A549 (cell line): ENCODE measurements at regions not wholly inside any gene's neighbourhood (a gene's known extent, or its start where the extent isn't known, plus 50 kb on each side); places are given as distances from the start of the nearest gene placed in this dataset.
A peak's percentile ranks its signal among the peaks of the same experiment; 100 is the strongest.

Experiments used
- ATAC-seq, 2 experiments: fragments of 200-7000 bp in 1 of 2; fragments of >200 bp in 1 of 2; cut with Nextera tagmentation in 1 of 2; cut with Tn5 transposase in 1 of 2; 3 replicates each; pipeline versions ENCODE4 v1.8.0 to v1.9.1; 2018 to 2020; ENCODE audit warnings: mild to moderate bottlenecking in 1 of 2, moderate library complexity in 1 of 2
- CTCF ChIA-PET: fragments of 300-600 bp; sonication (Branson Sonifier 250); formaldehyde crosslinking; extraction: SDS; loops from one replicate; lab custom pipeline; 2021; ENCODE audit warnings: antibody characterized with exemption, inconsistent platforms; lab: Yijun Ruan, JAX
- POLR2A ChIA-PET: fragments of 350-600 bp; formaldehyde crosslinking; extraction: SDS; loops from one replicate; lab custom pipeline; 2021; ENCODE audit warnings: antibody characterized with exemption, inconsistent platforms; lab: Yijun Ruan, JAX
- DNase-seq, 2 experiments: peaks; one replicate each; pipeline versions ENCODE4 v3.0.0 to v3.0.0-alpha.2; 2011 to 2016; ENCODE audit warnings: low read depth in 1 of 2, low spot score in 1 of 2
- FAIRE-seq: peaks from 2 replicates; lab custom pipeline; 2011; peaks lifted over from hg19 to GRCh38; lab: Jason Lieb, UNC
- H3K27ac ChIP-seq, 2 experiments: fragments of >200 bp; sonication (Bioruptor Twin); formaldehyde crosslinking; 3 replicates each; pipeline ENCODE4 v1.5.1; 2016 to 2017
- H3K4me1 ChIP-seq: fragments of >200 bp; sonication (Bioruptor Twin); formaldehyde crosslinking; 3 replicates; pipeline ENCODE4 v1.6.1; 2016
- H3K4me2 ChIP-seq: fragments of >200 bp; sonication (Bioruptor Twin); formaldehyde crosslinking; 3 replicates; pipeline ENCODE4 v1.6.1; 2016
- H3K4me3 ChIP-seq: fragments of >200 bp; sonication (Bioruptor Twin); formaldehyde crosslinking; 3 replicates; pipeline ENCODE4 v1.5.1; 2016
- H3K9me3 ChIP-seq: fragments of >200 bp; sonication (Bioruptor Twin); formaldehyde crosslinking; 3 replicates; pipeline ENCODE4 v1.6.1; 2016
- CBX2 ChIP-seq: fragments of 200-600 bp; sonication (generic); IDR thresholded peaks from 2 replicates; pipeline ENCODE4 v1.6.1; 2016; ENCODE audit warnings: low read depth, mild to moderate bottlenecking, borderline replicate concordance
- CHD2 ChIP-seq: fragments of 150-350 bp; IDR thresholded peaks from 2 replicates; pipeline ENCODE4 v1.6.1; 2014; ENCODE audit warnings: low read length; ENCODE audit not compliant: partially characterized antibody
- EHF ChIP-seq: fragments of 250-450 bp; sonication (Bioruptor Pico); IDR thresholded peaks from 2 replicates; pipeline ENCODE4 v1.5.0; 2020; ENCODE audit warnings: mild to moderate bottlenecking
- FOSB ChIP-seq: fragments of 250-450 bp; sonication (Bioruptor Pico); IDR thresholded peaks from 2 replicates; pipeline ENCODE4 v1.5.0; 2020; ENCODE audit warnings: mild to moderate bottlenecking, moderate library complexity
- FOSL2 ChIP-seq, 2 experiments: fragments of 450-650 bp in 1 of 2; fragments of >200 bp in 1 of 2; sonication (Bioruptor Twin) in 1 of 2; formaldehyde crosslinking; IDR thresholded peaks; 2 replicates each; pipeline versions ENCODE4 v1.5.0 to v1.6.1; 2016 to 2020; ENCODE audit warnings: mild to moderate bottlenecking in 1 of 2, moderate library complexity in 1 of 2
- FOXS1 ChIP-seq: fragments of 250-450 bp; sonication (Bioruptor Pico); IDR thresholded peaks from 2 replicates; pipeline ENCODE4 v1.5.0; 2020; ENCODE audit warnings: mild to moderate bottlenecking, moderate library complexity
- GATA3 ChIP-seq: IDR thresholded peaks from 2 replicates; pipeline ENCODE4 v1.6.1; 2012; ENCODE audit warnings: borderline replicate concordance
- HEYL ChIP-seq: fragments of 250-450 bp; sonication (Bioruptor Pico); IDR thresholded peaks from 2 replicates; pipeline ENCODE4 v1.8.0; 2021; ENCODE audit warnings: mild to moderate bottlenecking, moderate library complexity
- HOXB13 ChIP-seq: fragments of 250-450 bp; sonication (Bioruptor Pico); IDR thresholded peaks from 2 replicates; pipeline ENCODE4 v1.5.0; 2020; ENCODE audit warnings: low read depth, mild to moderate bottlenecking, moderate library complexity
- JUNB ChIP-seq: fragments of >200 bp; sonication (Bioruptor Twin); formaldehyde crosslinking; IDR thresholded peaks from 2 replicates; pipeline ENCODE4 v1.6.1; 2016
- KDM1A ChIP-seq: fragments of 200-600 bp; sonication (generic); IDR thresholded peaks from 2 replicates; pipeline ENCODE4 v1.6.1; 2016; ENCODE audit warnings: low read depth, mild to moderate bottlenecking
- MAFK ChIP-seq: fragments of 450-650 bp; IDR thresholded peaks from 2 replicates; pipeline ENCODE4 v1.6.1; 2014; ENCODE audit not compliant: partially characterized antibody
- NFE2L2 ChIP-seq: fragments of 150-350 bp; conservative IDR thresholded peaks from 2 replicates; pipeline ENCODE4 v1.6.1; 2014; ENCODE audit warnings: low read length
- NPAS2 ChIP-seq: fragments of 250-450 bp; sonication (Bioruptor Pico); IDR thresholded peaks from 2 replicates; pipeline ENCODE4 v1.8.0; 2022; ENCODE audit warnings: mild to moderate bottlenecking, moderate library complexity, borderline replicate concordance
- RCOR1 ChIP-seq: fragments of 150-350 bp; IDR thresholded peaks from 2 replicates; pipeline ENCODE4 v1.6.1; 2014; ENCODE audit warnings: antibody characterized with exemption, low read length, low read depth
- SMC3 ChIP-seq: fragments of >200 bp; sonication (Bioruptor Twin); formaldehyde crosslinking; IDR thresholded peaks from 3 replicates; pipeline ENCODE4 v1.6.1; 2018; ENCODE audit warnings: inconsistent platforms
- TFCP2L1 ChIP-seq: fragments of 250-450 bp; sonication (Bioruptor Pico); IDR thresholded peaks from 2 replicates; pipeline ENCODE4 v1.5.0; 2021; ENCODE audit warnings: mild to moderate bottlenecking
- TP53 ChIP-seq: fragments of 250-450 bp; sonication (Bioruptor Pico); IDR thresholded peaks from 2 replicates; pipeline ENCODE4 v1.5.0; 2021; ENCODE audit warnings: mild to moderate bottlenecking, moderate library complexity
- ZFP36 ChIP-seq: fragments of 450-650 bp; IDR thresholded peaks from 2 replicates; pipeline ENCODE4 v1.6.1; 2014; ENCODE audit warnings: borderline replicate concordance; ENCODE audit not compliant: partially characterized antibody
- ZNF302 ChIP-seq: fragments of 250-450 bp; sonication (Bioruptor Pico); IDR thresholded peaks from 2 replicates; pipeline ENCODE4 v1.9.0; 2021; ENCODE audit warnings: inconsistent platforms, mild to moderate bottlenecking, moderate library complexity
- WGBS: methylation state at CpG from one replicate; pipeline ENCODE4 v1.1.6; 2017; ENCODE audit errors: missing lambda C conversion rate; 5-methylcytosine and 5-hydroxymethylcytosine counted together
- TF ChIP-seq, protein P1 (sequence below): fragments of 250-450 bp; sonication (Bioruptor Pico); IDR thresholded peaks from 2 replicates; pipeline ENCODE4 v1.5.0; 2021; ENCODE audit warnings: mild to moderate bottlenecking, moderate library complexity, borderline replicate concordance
- TF ChIP-seq, protein P2 (sequence below): fragments of 250-450 bp; sonication (Bioruptor Pico); IDR thresholded peaks from 2 replicates; pipeline ENCODE4 v1.5.0; 2020; ENCODE audit warnings: low read depth, mild to moderate bottlenecking, moderate library complexity
- TF ChIP-seq, protein P3 (sequence below): IDR thresholded peaks from 2 replicates; pipeline ENCODE4 v1.6.1; 2012; ENCODE audit warnings: low read depth, borderline replicate concordance
- TF ChIP-seq, protein P4 (sequence below): fragments of >200 bp; sonication (Bioruptor Twin); formaldehyde crosslinking; IDR thresholded peaks from 3 replicates; pipeline ENCODE4 v1.6.1; 2016

DNA sequence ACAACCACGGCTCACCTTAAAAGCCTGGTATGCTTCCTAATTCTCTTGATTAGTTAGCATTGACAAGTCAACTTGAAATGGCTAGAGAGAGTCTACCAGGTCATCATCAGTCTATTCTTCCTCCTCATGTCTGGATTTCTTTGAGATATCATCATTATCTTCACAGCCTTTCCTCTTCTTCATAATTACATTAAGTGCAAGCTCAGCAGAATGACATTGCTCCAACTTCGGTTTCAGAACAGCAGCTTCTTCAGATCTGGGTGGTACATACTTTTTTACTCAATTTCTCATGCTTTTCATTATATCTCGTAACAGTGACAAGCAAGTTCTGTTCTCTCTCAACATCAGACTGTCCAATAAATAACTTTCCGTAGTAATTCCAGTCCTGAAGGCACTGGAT is 337.5 kb upstream of the TENM3 start:
- TF ChIP-seq CHD2 (no peak), MAFK (peak; percentile 85)
- TF ChIP-seq, all 56 proteins: peak for 1
- POLR2A ChIA-PET = no interaction called here
- Histone ChIP-seq H3K4me3 (no peak overlapping the region), H3K9me3 (no peaks in the 10 kb centered on the region), H3K4me2 (no peak overlapping the region), H3K4me1 (no peaks in the 10 kb centered on the region), H3K27ac (no peak overlapping the region)
- CTCF ChIA-PET = no interaction called here
- FAIRE-seq (no peak), ATAC-seq (no peak), DNase-seq (no peak)
- 24% methylated on average over 4 of the region's 4 CpGs for WGBS

DNA sequence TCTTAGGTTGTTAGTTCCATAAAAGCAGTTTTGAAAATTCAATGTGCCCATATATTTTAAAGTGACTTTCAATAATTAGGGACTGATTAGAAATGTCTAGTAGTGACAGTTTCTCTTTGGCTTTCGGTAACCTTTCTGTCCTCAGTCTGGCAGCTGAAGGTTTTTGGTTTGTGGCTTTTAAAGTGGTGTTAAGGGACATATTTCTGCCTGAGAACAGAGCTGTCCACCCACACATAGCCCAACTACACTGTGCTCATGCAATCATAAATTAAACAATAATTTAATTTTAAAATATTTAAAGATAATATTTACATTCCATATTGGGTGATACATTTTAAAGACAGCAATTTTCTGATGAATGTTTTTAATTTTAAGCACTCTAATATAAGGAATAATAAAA is 335.0 kb upstream of the TENM3 start:
- ChIA-PET CTCF (no interaction called here), POLR2A (no interaction called here)
- FAIRE-seq = no peak
- WGBS = 18% methylated on average over 1 of the region's 1 CpG
- Histone ChIP-seq H3K4me3 (no peak overlapping the region), H3K27ac (no peak overlapping the region), H3K4me2 (no peak overlapping the region), H3K9me3 (no peaks in the 10 kb centered on the region), H3K4me1 (no peaks in the 10 kb centered on the region)
- TF ChIP-seq TFCP2L1 (CRISPR knock-in tag) = no peak
- no peak for TF ChIP-seq FOSB (CRISPR knock-in tag)
- no peak for TF ChIP-seq ZFP36
- TF ChIP-seq EHF (CRISPR knock-in tag) = no peak
- TF ChIP-seq, protein P1, sequence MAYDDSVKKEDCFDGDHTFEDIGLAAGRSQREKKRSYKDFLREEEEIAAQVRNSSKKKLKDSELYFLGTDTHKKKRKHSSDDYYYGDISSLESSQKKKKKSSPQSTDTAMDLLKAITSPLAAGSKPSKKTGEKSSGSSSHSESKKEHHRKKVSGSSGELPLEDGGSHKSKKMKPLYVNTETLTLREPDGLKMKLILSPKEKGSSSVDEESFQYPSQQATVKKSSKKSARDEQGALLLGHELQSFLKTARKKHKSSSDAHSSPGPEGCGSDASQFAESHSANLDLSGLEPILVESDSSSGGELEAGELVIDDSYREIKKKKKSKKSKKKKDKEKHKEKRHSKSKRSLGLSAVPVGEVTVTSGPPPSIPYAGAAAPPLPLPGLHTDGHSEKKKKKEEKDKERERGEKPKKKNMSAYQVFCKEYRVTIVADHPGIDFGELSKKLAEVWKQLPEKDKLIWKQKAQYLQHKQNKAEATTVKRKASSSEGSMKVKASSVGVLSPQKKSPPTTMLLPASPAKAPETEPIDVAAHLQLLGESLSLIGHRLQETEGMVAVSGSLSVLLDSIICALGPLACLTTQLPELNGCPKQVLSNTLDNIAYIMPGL = no peak
- no peak for TF ChIP-seq NFE2L2
- no peak for TF ChIP-seq ZNF302 (CRISPR knock-in tag)
- no peak for TF ChIP-seq NPAS2
- TF ChIP-seq CBX2 = no peak
- ATAC-seq = no peak
- DNase-seq = no peak

DNA sequence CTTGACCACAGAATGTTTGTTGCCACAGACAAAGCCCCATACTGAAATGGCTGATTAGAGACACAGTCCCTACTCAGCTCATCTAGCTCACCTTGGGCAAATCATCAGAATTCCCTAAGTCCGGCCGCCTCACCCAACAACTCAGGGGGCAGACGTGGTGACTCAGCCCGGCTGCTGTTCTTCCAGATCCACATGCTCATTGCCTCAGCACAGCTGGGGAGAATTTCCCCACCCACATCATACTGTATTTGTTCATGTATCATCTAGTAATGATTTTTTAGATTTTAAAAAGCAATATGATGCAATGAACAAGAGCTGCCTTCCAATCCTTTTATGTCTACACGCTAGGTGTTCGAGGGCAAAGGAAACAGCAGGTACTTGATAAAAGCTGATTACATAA is 333.8 kb upstream of the TENM3 start:
- Histone ChIP-seq H3K9me3 (0 out of 3 replicates have a peak, but pooled peaks cover 3% of the 10 kb centered on the region), H3K4me1 (no peaks in the 10 kb centered on the region), H3K4me2 (no peak overlapping the region), H3K27ac (no peak overlapping the region), H3K4me3 (no peak overlapping the region)
- CTCF ChIA-PET = no interaction called here
- WGBS = 23% methylated on average over 4 of the region's 6 CpGs
- no peak for FAIRE-seq
- POLR2A ChIA-PET = no interaction called here
- TF ChIP-seq, protein P2, sequence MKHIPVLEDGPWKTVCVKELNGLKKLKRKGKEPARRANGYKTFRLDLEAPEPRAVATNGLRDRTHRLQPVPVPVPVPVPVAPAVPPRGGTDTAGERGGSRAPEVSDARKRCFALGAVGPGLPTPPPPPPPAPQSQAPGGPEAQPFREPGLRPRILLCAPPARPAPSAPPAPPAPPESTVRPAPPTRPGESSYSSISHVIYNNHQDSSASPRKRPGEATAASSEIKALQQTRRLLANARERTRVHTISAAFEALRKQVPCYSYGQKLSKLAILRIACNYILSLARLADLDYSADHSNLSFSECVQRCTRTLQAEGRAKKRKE (CRISPR knock-in tag) = no peak
- TF ChIP-seq EHF (CRISPR knock-in tag) = no peak
- no peak for TF ChIP-seq HOXB13
- no peak for TF ChIP-seq GATA3
- no peak for TF ChIP-seq NPAS2
- TF ChIP-seq JUNB = no peak
- TF ChIP-seq FOSL2 (IDR thresholded peaks at IDR 0.05) = no peak
- TF ChIP-seq FOSL2 (CRISPR knock-in tag; IDR thresholded peaks at IDR 0.05) = no peak
- TF ChIP-seq SMC3 = no peak
- no peak for TF ChIP-seq FOXS1 (CRISPR knock-in tag)
- no peak for TF ChIP-seq RCOR1
- TF ChIP-seq, protein P3, sequence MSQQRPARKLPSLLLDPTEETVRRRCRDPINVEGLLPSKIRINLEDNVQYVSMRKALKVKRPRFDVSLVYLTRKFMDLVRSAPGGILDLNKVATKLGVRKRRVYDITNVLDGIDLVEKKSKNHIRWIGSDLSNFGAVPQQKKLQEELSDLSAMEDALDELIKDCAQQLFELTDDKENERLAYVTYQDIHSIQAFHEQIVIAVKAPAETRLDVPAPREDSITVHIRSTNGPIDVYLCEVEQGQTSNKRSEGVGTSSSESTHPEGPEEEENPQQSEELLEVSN = no peak
- TF ChIP-seq TP53 (CRISPR knock-in tag) = no peak
- no peak for TF ChIP-seq ZFP36
- TF ChIP-seq KDM1A = no peak
- TF ChIP-seq, protein P4, sequence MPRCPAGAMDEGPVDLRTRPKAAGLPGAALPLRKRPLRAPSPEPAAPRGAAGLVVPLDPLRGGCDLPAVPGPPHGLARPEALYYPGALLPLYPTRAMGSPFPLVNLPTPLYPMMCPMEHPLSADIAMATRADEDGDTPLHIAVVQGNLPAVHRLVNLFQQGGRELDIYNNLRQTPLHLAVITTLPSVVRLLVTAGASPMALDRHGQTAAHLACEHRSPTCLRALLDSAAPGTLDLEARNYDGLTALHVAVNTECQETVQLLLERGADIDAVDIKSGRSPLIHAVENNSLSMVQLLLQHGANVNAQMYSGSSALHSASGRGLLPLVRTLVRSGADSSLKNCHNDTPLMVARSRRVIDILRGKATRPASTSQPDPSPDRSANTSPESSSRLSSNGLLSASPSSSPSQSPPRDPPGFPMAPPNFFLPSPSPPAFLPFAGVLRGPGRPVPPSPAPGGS = no peak
- no peak for TF ChIP-seq HEYL (CRISPR knock-in tag)
- no peak; a peak in 1 of 6 replicates for ATAC-seq
- DNase-seq = no peak
